Panc1 (cell line): ENCODE measurements at regions not wholly inside any gene's neighbourhood (a gene's known extent, or its start where the extent isn't known, plus 50 kb on each side); places are given as distances from the start of the nearest gene placed in this dataset.
"Not testable (repeated sequence)": the region's sequence is repeated elsewhere in the genome, so short reads cannot be mapped to it uniquely, and the experiment has no call there.

Experiments used
- CTCF ChIP-seq: fragments of 450-650 bp; IDR thresholded peaks from 2 replicates; pipeline ENCODE4 v1.5.1; 2017; ENCODE audit warnings: mild to moderate bottlenecking
- POLR2AphosphoS5 ChIP-seq: IDR thresholded peaks from 2 replicates; pipeline ENCODE4 v1.6.1; 2012; ENCODE audit warnings: mild to moderate bottlenecking, low read depth, low read length, moderate library complexity
- REST ChIP-seq, 2 experiments: IDR thresholded peaks; 2 replicates each; pipeline ENCODE4 v1.6.1; 2011 to 2012; ENCODE audit warnings: low read depth in 2 of 2, control low read depth in 1 of 2, low read length in 1 of 2, mild to moderate bottlenecking in 1 of 2, moderate library complexity in 1 of 2; ENCODE audit not compliant: insufficient read depth in 1 of 2
- SIN3A ChIP-seq: IDR thresholded peaks from 2 replicates; pipeline ENCODE4 v1.6.1; 2012; ENCODE audit warnings: low read depth, mild to moderate bottlenecking, low read length, moderate library complexity, borderline replicate concordance; ENCODE audit not compliant: insufficient read depth
- TCF7L2 ChIP-seq: IDR thresholded peaks from 2 replicates; pipeline ENCODE4 v1.6.1; 2011; ENCODE audit warnings: mild to moderate bottlenecking, low read depth, low read length, inconsistent platforms

GRCh38 chr12:127154830-127155229, 1112.1 kb upstream of the TMEM132C start:
- not testable (repeated sequence) for TF ChIP-seq CTCF; SIN3A; POLR2AphosphoS5; TCF7L2; REST (IDR thresholded peaks at IDR 0.05; ENCODE audit: insufficient read depth in 1 of 2, low read depth in 2 of 2, low read length in 1 of 2)
